IMR-90 (cell line): ENCODE measurements at regions not wholly inside any gene's neighbourhood (a gene's known extent, or its start where the extent isn't known, plus 50 kb on each side); places are given as distances from the start of the nearest gene placed in this dataset.

Experiments used
- ATAC-seq: fragments of 200-7000 bp; cut with Tn5 transposase; 2 replicates; pipeline ENCODE4 v1.9.1; 2020; ENCODE audit warnings: low read depth, mild to moderate bottlenecking, moderate library complexity
- BruUV-seq: library from RNA; stranded (reverse); fragments of 400-500 nt; replicated peaks from 2 replicates; lab custom pipeline; 2021; lab: Mats Ljungman, UMichigan
- CTCF ChIA-PET: fragments of 300-600 bp; formaldehyde crosslinking; extraction: SDS; loops from one replicate; lab custom pipeline; 2021; ENCODE audit warnings: antibody characterized with exemption; lab: Yijun Ruan, JAX
- POLR2A ChIA-PET: fragments of 300-600 bp; sonication (Branson Sonifier 250); formaldehyde crosslinking; loops from one replicate; lab custom pipeline; 2022; ENCODE audit warnings: antibody characterized with exemption; ENCODE audit not compliant: unreplicated experiment; lab: Charles Lee
- DNase-seq: peaks from one replicate; pipeline ENCODE4 v3.0.0; 2013
- H2AFZ ChIP-seq: replicated peaks from 2 replicates; pipeline ENCODE3; 2013; ENCODE audit warnings: low read length, mild to moderate bottlenecking; ENCODE audit not compliant: poor library complexity
- H2AK5ac ChIP-seq: 2 replicates; pipeline ENCODE4 v1.6.1; 2013; ENCODE audit warnings: low read depth, low read length, inconsistent platforms
- H2AK9ac ChIP-seq: replicated peaks from 2 replicates; pipeline ENCODE3; 2013; ENCODE audit warnings: mild to moderate bottlenecking, low read depth, low read length, moderate library complexity; ENCODE audit not compliant: poor library complexity
- H2BK120ac ChIP-seq: 2 replicates; pipeline ENCODE4 v1.6.1; 2013; ENCODE audit warnings: low read depth, low read length, inconsistent platforms
- H2BK15ac ChIP-seq: 3 replicates; pipeline ENCODE4 v1.6.1; 2013; ENCODE audit warnings: low read depth, low read length, inconsistent platforms
- H2BK20ac ChIP-seq: 2 replicates; pipeline ENCODE4 v1.6.1; 2013; ENCODE audit warnings: low read depth, mild to moderate bottlenecking, inconsistent platforms, low read length, moderate library complexity
- H2BK5ac ChIP-seq: 2 replicates; pipeline ENCODE4 v1.6.1; 2013; ENCODE audit warnings: mild to moderate bottlenecking, low read depth, low read length, inconsistent platforms; ENCODE audit not compliant: poor library complexity, severe bottlenecking
- H3K14ac ChIP-seq: replicated peaks from 2 replicates; pipeline ENCODE4 v1.6.1; 2013; ENCODE audit warnings: low read depth, low read length, inconsistent platforms
- H3K18ac ChIP-seq: 2 replicates; pipeline ENCODE4 v1.6.1; 2013; ENCODE audit warnings: low read depth, low read length, control low read depth
- H3K23ac ChIP-seq: 2 replicates; pipeline ENCODE4 v1.6.1; 2013; ENCODE audit warnings: low read depth, low read length, inconsistent platforms
- H3K27ac ChIP-seq: 2 replicates; pipeline ENCODE4 v1.5.1; 2013; ENCODE audit warnings: mild to moderate bottlenecking, control low read depth, low read length; ENCODE audit not compliant: insufficient read depth
- H3K27me3 ChIP-seq: 2 replicates; pipeline ENCODE4 v1.6.1; 2013; ENCODE audit warnings: low read length; ENCODE audit not compliant: control insufficient read depth, insufficient read depth
- H3K36me3 ChIP-seq: 2 replicates; pipeline ENCODE4 v1.6.1; 2013; ENCODE audit warnings: low read length, mixed read lengths; ENCODE audit not compliant: control insufficient read depth, insufficient read depth
- H3K4ac ChIP-seq: 2 replicates; pipeline ENCODE4 v1.6.1; 2013; ENCODE audit warnings: low read depth, low read length, inconsistent platforms
- H3K4me1 ChIP-seq: 2 replicates; pipeline ENCODE4 v1.6.1; 2013; ENCODE audit warnings: low read length, mixed read lengths; ENCODE audit not compliant: control insufficient read depth, insufficient read depth
- H3K4me2 ChIP-seq: 2 replicates; pipeline ENCODE4 v1.6.1; 2013; ENCODE audit warnings: low read depth, mild to moderate bottlenecking, control low read depth, low read length, moderate library complexity
- H3K4me3 ChIP-seq: 2 replicates; pipeline ENCODE4 v1.5.1; 2013; ENCODE audit warnings: low read depth, mild to moderate bottlenecking, control low read depth, low read length, moderate library complexity; ENCODE audit not compliant: insufficient read depth
- H3K56ac ChIP-seq: 2 replicates; pipeline ENCODE4 v1.6.1; 2013; ENCODE audit warnings: low read length, inconsistent platforms; ENCODE audit not compliant: insufficient read depth; ENCODE audit errors: extremely low read depth
- H3K79me1 ChIP-seq, 2 experiments: 2 replicates each; pipeline ENCODE4 v1.6.1; 2013; ENCODE audit warnings: low read length in 2 of 2, inconsistent platforms in 1 of 2, low read depth in 1 of 2
- H3K9ac ChIP-seq: 2 replicates; pipeline ENCODE4 v1.6.1; 2013; ENCODE audit warnings: low read depth, low read length, control low read depth
- H3K9me1 ChIP-seq: 2 replicates; pipeline ENCODE4 v1.6.1; 2013; ENCODE audit warnings: low read length, inconsistent platforms; ENCODE audit not compliant: insufficient read depth
- H3K9me3 ChIP-seq: 2 replicates; pipeline ENCODE4 v1.6.1; 2013; ENCODE audit warnings: low read length; ENCODE audit not compliant: control insufficient read depth, insufficient read depth
- H4K20me1 ChIP-seq: 2 replicates; pipeline ENCODE4 v1.6.1; 2013; ENCODE audit warnings: low read length, inconsistent platforms; ENCODE audit not compliant: insufficient read depth
- H4K5ac ChIP-seq: 2 replicates; pipeline ENCODE4 v1.6.1; 2013; ENCODE audit warnings: mild to moderate bottlenecking, low read depth, low read length, control low read depth
- H4K8ac ChIP-seq, 2 experiments: 2 replicates each; pipeline ENCODE4 v1.6.1; 2013; ENCODE audit warnings: low read depth in 2 of 2, low read length in 2 of 2, control low read depth in 1 of 2, inconsistent platforms in 1 of 2
- H4K91ac ChIP-seq: 2 replicates; pipeline ENCODE4 v1.6.1; 2013; ENCODE audit warnings: low read depth, low read length, inconsistent platforms; ENCODE audit not compliant: insufficient read depth
- CHD1 ChIP-seq: IDR thresholded peaks from 2 replicates; pipeline ENCODE4 v1.6.1; 2012; ENCODE audit warnings: low read depth, low read length, improper control_type of control experiment
- CTCF ChIP-seq: conservative IDR thresholded peaks from 2 replicates; pipeline ENCODE4 v1.5.1; 2012; ENCODE audit warnings: mild to moderate bottlenecking, low read depth, low read length, improper control_type of control experiment
- ELK1 ChIP-seq: fragments of 150-350 bp; IDR thresholded peaks from 2 replicates; pipeline ENCODE4 v1.6.1; 2016; ENCODE audit warnings: low read depth, mild to moderate bottlenecking, low read length, moderate library complexity, borderline replicate concordance
- MAFK ChIP-seq: IDR thresholded peaks from 2 replicates; pipeline ENCODE4 v1.6.1; 2012; ENCODE audit warnings: low read depth, low read length, improper control_type of control experiment
- NFE2L2 ChIP-seq: fragments of 150-350 bp; IDR thresholded peaks from 2 replicates; pipeline ENCODE4 v1.6.1; 2016; ENCODE audit warnings: low read depth, mild to moderate bottlenecking, low read length
- POLR2A ChIP-seq: IDR thresholded peaks from 2 replicates; pipeline ENCODE4 v1.6.1; 2012; ENCODE audit warnings: mild to moderate bottlenecking, low read depth, low read length
- RCOR1 ChIP-seq: IDR thresholded peaks from 2 replicates; pipeline ENCODE4 v1.6.1; 2012; ENCODE audit warnings: mild to moderate bottlenecking, low read length, improper control_type of control experiment; ENCODE audit not compliant: insufficient replicate concordance
- RFX5 ChIP-seq: IDR thresholded peaks from 2 replicates; pipeline ENCODE4 v1.8.0; 2012; ENCODE audit warnings: low read depth, mild to moderate bottlenecking, low read length, moderate library complexity
- WGBS, 2 experiments: methylation state at CpG; one replicate each; pipeline versions ENCODE4 v1.1.5 to v1.1.7; 2013; ENCODE audit warnings: missing lambda C conversion rate in 2 of 2; ENCODE audit not compliant: insufficient read length in 1 of 2; ENCODE audit errors: extremely low coverage in 2 of 2; 5-methylcytosine and 5-hydroxymethylcytosine counted together
- dilution Hi-C: fragments of 300-500 bp; cut with HindIII; formaldehyde crosslinking; loops from one replicate; pipeline ENCODE4 v1.14.3; 2018; ENCODE audit warnings: low sequenced_read_pairs; ENCODE audit not compliant: unreplicated experiment
- in situ Hi-C: fragments of 300-500 bp; cut with MboI; formaldehyde crosslinking; loops from 3 replicates; pipeline ENCODE4 v1.14.3; 2019; ENCODE audit warnings: low sequenced_read_pairs, inconsistent platforms, mixed read lengths
- intact Hi-C: fragments of 100-400 bp; cut with micrococcal nuclease; formaldehyde crosslinking; loops from 2 replicates; pipeline ENCODE4 v1.10.0; 2022

GRCh38 chr4:57424232-57424897 is 314.2 kb upstream of the IGFBP7 start:
- in situ Hi-C loops = no loop called here
- Histone ChIP-seq H3K79me1 (no peaks in the 10 kb centered on the region), H3K9me1 (no peaks in the 10 kb centered on the region), H3K18ac (no peak overlapping the region), H3K4ac (no peak overlapping the region), H4K91ac (no peak overlapping the region), H3K27ac (no peak overlapping the region), H3K9me3 (no peaks in the 10 kb centered on the region), H2AFZ (peak overlapping the region; percentile 5), H2BK5ac (no peak overlapping the region), H2BK120ac (no peak overlapping the region), H4K5ac (no peak overlapping the region), H3K4me1 (no peaks in the 10 kb centered on the region), H3K36me3 (no peaks in the 10 kb centered on the region), H3K23ac (no peak overlapping the region), H4K8ac (no peak overlapping the region), H3K14ac (no peak overlapping the region), H2AK5ac (no peak overlapping the region), H3K56ac (no peak overlapping the region), H2BK15ac (no peak overlapping the region), H3K27me3 (no peaks in the 10 kb centered on the region), H2AK9ac (no peak overlapping the region), H3K4me3 (no peak overlapping the region), H4K20me1 (no peaks in the 10 kb centered on the region), H3K4me2 (no peak overlapping the region), H2BK20ac (no peak overlapping the region), H3K9ac (no peak overlapping the region)
- 32% methylated on average over 3 of the region's 6 CpGs; no CpG with 5 or more reads in 1 of the 2 experiments for whole genome bisulfite sequencing, 2 experiments
- dilution Hi-C loops = no loop called here
- no TSS peak for BruUV-seq
- TF ChIP-seq RFX5 (no peak), ELK1 (no peak), POLR2A (no peak), RCOR1 (no peak), NFE2L2 (no peak), CHD1 (no peak), MAFK (no peak), CTCF (no peak)
- no peak for ATAC-seq
- ChIA-PET POLR2A (no interaction called here), CTCF (no interaction called here)
- peak; percentile 14 for DNase-seq
- intact Hi-C loops = loop anchor here (10.0 kb wide), 1 partner anchor 260 kb away; no protein-coding TSS in a partner anchor
